GM18498 (cell line): ENCODE measurements at regions not wholly inside any gene's neighbourhood (a gene's known extent, or its start where the extent isn't known, plus 50 kb on each side); places are given as distances from the start of the nearest gene placed in this dataset.

Experiments used
- ATAC-seq: cut with Tn5 transposase; IDR thresholded peaks from one replicate; pipeline ENCODE4 v1.9.1; 2021; ENCODE audit warnings: mild to moderate bottlenecking, moderate library complexity; ENCODE audit not compliant: unreplicated experiment

- ATAC-seq = no peak
Measured at GRCh38 chr4:84441758-84442377, 57.2 kb downstream of the NKX6-1 start.

- no peak for ATAC-seq
Measured at GRCh38 chr4:84439996-84440395, 59.1 kb downstream of the NKX6-1 start.

GRCh38 chr4:84436812-84437211 is 62.3 kb downstream of the NKX6-1 start:
- no peak for ATAC-seq

- no peak for ATAC-seq
Measured at GRCh38 chr4:84434344-84434743, 64.7 kb downstream of the NKX6-1 start.

- ATAC-seq = no peak
Measured at GRCh38 chr4:84433633-84434222, 65.4 kb downstream of the NKX6-1 start.

- ATAC-seq = no peak
Measured at GRCh38 chr4:84432713-84433112, 66.4 kb downstream of the NKX6-1 start.

- ATAC-seq = no peak
Measured at GRCh38 chr4:84420608-84421007, 78.5 kb downstream of the NKX6-1 start.

- no peak for ATAC-seq
Measured at GRCh38 chr4:84419201-84419600, 79.9 kb downstream of the NKX6-1 start.

GRCh38 chr4:84417997-84418709 is 80.9 kb downstream of the NKX6-1 start:
- ATAC-seq = no peak

GRCh38 chr4:84413976-84414375 is 85.1 kb downstream of the NKX6-1 start:
- ATAC-seq = no peak

- no peak for ATAC-seq
Measured at GRCh38 chr4:84413480-84413879, 85.6 kb downstream of the NKX6-1 start.

- no peak for ATAC-seq
Measured at GRCh38 chr4:84412062-84412461, 87.0 kb downstream of the NKX6-1 start.

GRCh38 chr4:84407554-84408407 is 91.3 kb downstream of the NKX6-1 start:
- ATAC-seq = no peak

- ATAC-seq = no peak
Measured at GRCh38 chr4:84403656-84404055, 95.4 kb downstream of the NKX6-1 start.

- no peak for ATAC-seq
Measured at GRCh38 chr4:84401701-84402306, 97.3 kb downstream of the NKX6-1 start.

GRCh38 chr4:84394386-84394785 is 104.7 kb downstream of the NKX6-1 start:
- no peak for ATAC-seq

- no peak for ATAC-seq
Measured at GRCh38 chr4:84392951-84393590, 106.0 kb downstream of the NKX6-1 start.

- no peak for ATAC-seq
Measured at GRCh38 chr4:84389406-84389805, 109.7 kb downstream of the NKX6-1 start.

GRCh38 chr4:84385203-84385602 is 113.9 kb downstream of the NKX6-1 start:
- ATAC-seq = no peak

- ATAC-seq = no peak
Measured at GRCh38 chr4:84384801-84385200, 114.3 kb downstream of the NKX6-1 start.
